Spleen (tissue), 7 donors: ENCODE measurements at regions not wholly inside any gene's neighbourhood (a gene's known extent, or its start where the extent isn't known, plus 50 kb on each side); places are given as distances from the start of the nearest gene placed in this dataset.
"Not testable (repeated sequence)": the region's sequence is repeated elsewhere in the genome, so short reads cannot be mapped to it uniquely, and the experiment has no call there.

ENCODE experiments used
- POLR2A ChIP-seq, 3 donors: fragments of 450-650 bp; IDR thresholded peaks; one replicate each; pipeline ENCODE4 v1.5.1; 2017; ENCODE audit warnings: antibody characterized with exemption in 3 of 3, mild to moderate bottlenecking in 1 of 3
- POLR2AphosphoS5 ChIP-seq, 3 donors: sonication (generic); formaldehyde crosslinking; IDR thresholded peaks; one replicate each; pipeline ENCODE4 v1.5.1; 2017; ENCODE audit warnings: antibody characterized with exemption in 3 of 3
- TF ChIP-seq, protein P1 (sequence below), 11 experiments: fragments of 200-600 bp in 7 of 11; fragments of 450-650 bp in 4 of 11; sonication (generic) in 4 of 11; IDR thresholded peaks in 8 of 11; conservative IDR thresholded peaks in 3 of 11; 1 replicate in 7 of 11; 2 replicates in 4 of 11; pipeline versions ENCODE4 v1.4.0 to v1.8.0; 2016 to 2021; ENCODE audit warnings: antibody characterized with exemption in 11 of 11, inconsistent platforms in 4 of 11, mild to moderate bottlenecking in 1 of 11
- donor health status: DM: no; HTN: no; CAD: no; lungs with moderate emphysema.
- donor health status: DM: no; HTN: no; CAD: no.
- donor health status: DM: no; HTN: no; CAD: no.

DNA sequence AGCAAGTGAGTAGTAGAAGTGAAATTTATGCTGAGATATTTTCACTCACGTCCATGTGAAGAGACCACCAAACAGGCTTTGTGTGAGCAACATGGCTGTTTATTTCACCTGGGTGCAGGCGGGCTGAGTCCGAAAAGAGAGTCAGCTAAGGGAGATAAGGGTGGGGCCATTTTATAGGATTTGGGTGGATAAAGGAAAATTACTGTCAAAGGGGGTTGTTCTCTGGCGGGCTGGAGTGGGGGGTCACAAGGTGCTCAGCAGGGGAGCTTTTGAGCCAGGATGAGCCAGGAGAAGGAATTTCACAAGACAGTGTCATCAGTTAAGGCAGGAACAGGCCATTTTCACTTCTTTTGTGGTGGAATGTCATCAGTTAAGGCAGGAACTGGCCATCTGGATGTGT is 207.8 kb downstream of the GABRG2 start:
- TF ChIP-seq, protein P1, sequence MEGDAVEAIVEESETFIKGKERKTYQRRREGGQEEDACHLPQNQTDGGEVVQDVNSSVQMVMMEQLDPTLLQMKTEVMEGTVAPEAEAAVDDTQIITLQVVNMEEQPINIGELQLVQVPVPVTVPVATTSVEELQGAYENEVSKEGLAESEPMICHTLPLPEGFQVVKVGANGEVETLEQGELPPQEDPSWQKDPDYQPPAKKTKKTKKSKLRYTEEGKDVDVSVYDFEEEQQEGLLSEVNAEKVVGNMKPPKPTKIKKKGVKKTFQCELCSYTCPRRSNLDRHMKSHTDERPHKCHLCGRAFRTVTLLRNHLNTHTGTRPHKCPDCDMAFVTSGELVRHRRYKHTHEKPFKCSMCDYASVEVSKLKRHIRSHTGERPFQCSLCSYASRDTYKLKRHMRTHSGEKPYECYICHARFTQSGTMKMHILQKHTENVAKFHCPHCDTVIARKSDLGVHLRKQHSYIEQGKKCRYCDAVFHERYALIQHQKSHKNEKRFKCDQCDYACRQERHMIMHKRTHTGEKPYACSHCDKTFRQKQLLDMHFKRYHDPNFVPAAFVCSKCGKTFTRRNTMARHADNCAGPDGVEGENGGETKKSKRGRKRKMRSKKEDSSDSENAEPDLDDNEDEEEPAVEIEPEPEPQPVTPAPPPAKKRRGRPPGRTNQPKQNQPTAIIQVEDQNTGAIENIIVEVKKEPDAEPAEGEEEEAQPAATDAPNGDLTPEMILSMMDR (IDR thresholded peaks at IDR 0.05 in 8 of 11, conservative IDR thresholded peaks at IDR 0.05 in 3 of 11), result not testable (repeated sequence)
- TF ChIP-seq POLR2A, POLR2AphosphoS5 (IDR thresholded peaks at IDR 0.05): not testable (repeated sequence)
